Spleen (tissue), 7 donors: ENCODE measurements at regions not wholly inside any gene's neighbourhood (a gene's known extent, or its start where the extent isn't known, plus 50 kb on each side); places are given as distances from the start of the nearest gene placed in this dataset.

Experiments used
- CTCF ChIP-seq, 11 experiments: fragments of 200-600 bp in 7 of 11; fragments of 450-650 bp in 4 of 11; sonication (generic) in 4 of 11; IDR thresholded peaks in 8 of 11; conservative IDR thresholded peaks in 3 of 11; 1 replicate in 7 of 11; 2 replicates in 4 of 11; pipeline versions ENCODE4 v1.4.0 to v1.8.0; 2016 to 2021; ENCODE audit warnings: antibody characterized with exemption in 11 of 11, inconsistent platforms in 4 of 11, mild to moderate bottlenecking in 1 of 11
- POLR2A ChIP-seq, 3 donors: fragments of 450-650 bp; IDR thresholded peaks; one replicate each; pipeline ENCODE4 v1.5.1; 2017; ENCODE audit warnings: antibody characterized with exemption in 3 of 3, mild to moderate bottlenecking in 1 of 3
- POLR2AphosphoS5 ChIP-seq, 3 donors: sonication (generic); formaldehyde crosslinking; IDR thresholded peaks; one replicate each; pipeline ENCODE4 v1.5.1; 2017; ENCODE audit warnings: antibody characterized with exemption in 3 of 3
- donor health status: DM: no; HTN: no; CAD: no; lungs with moderate emphysema.
- donor health status: DM: no; HTN: no; CAD: no.
- donor health status: DM: no; HTN: no; CAD: no.

- TF ChIP-seq CTCF (IDR thresholded peaks at IDR 0.05 in 8 of 11, conservative IDR thresholded peaks at IDR 0.05 in 3 of 11) (no peak), POLR2AphosphoS5 (IDR thresholded peaks at IDR 0.05) (no peak), POLR2A (IDR thresholded peaks at IDR 0.05) (no peak)
These were observed 445.6 kb upstream of the MIS18BP1 start for GRCh38 chr14:45698462-45699134.
